Activated naive CD4-positive, alpha-beta T cell treated with Interleukin-2 at 50 U/mL for 16 hours (primary cell): ENCODE measurements at regions not wholly inside any gene's neighbourhood (a gene's known extent, or its start where the extent isn't known, plus 50 kb on each side); places are given as distances from the start of the nearest gene placed in this dataset.
"Not testable (repeated sequence)": the region's sequence is repeated elsewhere in the genome, so short reads cannot be mapped to it uniquely, and the experiment has no call there.

ENCODE experiments used
- DNase-seq: peaks from one replicate; pipeline ENCODE4 v3.0.0-alpha.2; 2020

DNA sequence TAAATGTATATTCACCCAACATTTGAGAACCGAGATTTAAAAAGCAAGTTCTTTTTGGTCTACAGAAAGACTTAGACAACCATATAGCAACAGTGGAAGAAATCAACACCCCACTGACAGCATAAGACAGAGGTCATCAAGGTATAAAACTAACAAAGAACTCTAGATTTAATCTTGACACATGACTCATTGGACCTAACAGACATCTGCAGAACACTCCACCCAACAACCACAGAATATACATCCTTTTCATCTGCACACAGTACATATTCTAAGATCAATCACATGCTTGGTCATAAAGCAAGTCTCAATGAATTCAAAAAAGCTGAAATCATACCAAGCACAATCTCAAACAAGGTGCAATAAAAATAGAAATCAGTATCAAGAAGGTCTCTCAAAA, 65.8 kb downstream of the SPIN4 start:
- no peak for DNase-seq

DNA sequence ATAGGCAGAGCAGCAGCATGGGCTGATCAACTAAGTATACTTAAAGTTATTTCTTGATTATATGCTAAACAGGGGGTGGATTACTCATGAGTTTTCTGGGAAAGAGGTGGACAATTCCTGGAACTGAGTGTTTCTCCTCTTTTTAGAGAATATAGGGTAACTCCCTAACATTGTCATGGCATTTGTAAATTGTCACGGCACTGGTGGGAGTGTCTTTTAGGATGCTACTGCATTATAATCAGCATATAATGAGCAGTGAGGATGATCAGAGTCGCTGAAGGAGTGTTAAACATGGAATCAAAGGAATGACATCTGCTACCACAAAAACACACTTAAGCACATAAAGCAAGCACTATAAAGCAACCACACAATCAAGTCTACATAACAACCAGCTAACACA, 66.5 kb downstream of the SPIN4 start:
- DNase-seq: no peak

DNA sequence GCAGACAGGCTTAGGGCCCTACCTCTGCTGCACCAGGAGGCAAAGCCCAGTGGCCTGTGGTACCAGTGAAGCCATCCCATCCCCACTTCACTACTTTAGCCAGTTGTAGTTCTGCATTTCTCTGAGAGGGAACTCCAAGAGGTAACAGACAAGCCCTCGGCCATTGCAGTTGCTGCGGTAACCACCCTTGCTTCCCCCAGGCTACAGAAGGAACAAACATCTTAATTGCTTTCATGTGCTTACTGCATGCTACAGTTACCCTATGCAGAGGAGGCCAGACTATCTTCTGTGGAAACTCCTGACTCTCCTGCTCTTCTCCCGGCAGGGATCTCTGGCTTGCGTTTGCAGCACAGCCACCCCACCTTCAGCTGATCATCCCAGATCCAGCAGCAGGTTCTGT, 67.8 kb downstream of the SPIN4 start:
- DNase-seq: no peak

DNA sequence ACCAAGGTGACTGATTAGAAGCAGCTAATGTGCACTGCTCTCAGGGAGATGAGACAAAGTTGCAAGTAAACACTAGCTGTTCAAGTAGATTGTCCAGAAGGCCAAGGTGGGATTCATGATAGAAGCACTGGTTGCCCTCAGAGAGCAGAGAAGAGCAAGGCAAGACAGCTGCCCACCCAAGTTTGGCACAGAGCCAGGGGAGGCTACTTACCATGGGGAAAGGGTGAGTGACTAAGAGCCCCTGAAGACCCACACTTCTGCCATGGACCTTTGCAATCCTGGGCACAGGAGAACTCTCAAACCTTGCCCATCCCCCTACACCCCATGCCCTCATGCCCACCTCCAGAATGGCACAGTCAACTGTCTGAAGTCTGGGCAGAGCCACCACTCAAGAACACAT, 68.3 kb downstream of the SPIN4 start:
- no peak for DNase-seq

DNA sequence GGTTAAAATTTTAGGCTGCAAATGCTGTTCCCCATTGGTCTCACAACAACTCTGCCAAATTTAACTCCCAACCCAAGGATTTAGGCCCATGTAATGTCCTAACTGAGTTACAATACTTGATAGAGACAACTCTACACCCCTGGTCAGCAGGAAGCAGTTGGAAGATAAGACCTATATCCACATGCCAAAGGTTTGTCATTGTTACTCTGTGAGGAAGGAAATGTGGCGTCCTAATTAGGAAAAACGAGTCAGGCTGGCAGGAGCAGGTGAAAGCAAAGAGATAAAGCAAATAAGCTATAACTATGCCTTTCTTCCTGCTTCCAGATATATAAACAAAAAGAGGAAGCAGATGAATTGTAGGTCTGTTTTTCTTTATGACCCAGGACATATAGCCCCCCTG, 69.1 kb downstream of the SPIN4 start:
- DNase-seq: no peak

DNA sequence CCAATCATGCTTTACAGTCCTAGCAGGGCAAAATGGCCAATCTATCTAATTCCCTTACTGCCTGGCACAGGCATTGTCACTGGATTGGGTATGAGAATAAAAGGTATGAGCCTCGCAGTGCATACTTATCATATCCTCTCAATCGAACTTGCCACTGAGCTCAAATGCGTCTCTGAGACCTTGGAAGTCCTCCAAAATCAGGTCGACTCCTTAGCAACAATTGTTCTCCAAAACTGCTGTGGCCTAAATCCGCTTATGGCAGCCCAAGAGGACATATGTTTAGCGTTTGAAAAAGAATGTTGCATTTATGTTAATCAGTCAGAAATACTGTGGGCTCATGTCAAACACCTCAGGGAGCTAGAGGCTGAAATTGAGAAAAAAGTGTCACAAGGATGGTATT, 69.7 kb downstream of the SPIN4 start:
- DNase-seq: no peak

DNA sequence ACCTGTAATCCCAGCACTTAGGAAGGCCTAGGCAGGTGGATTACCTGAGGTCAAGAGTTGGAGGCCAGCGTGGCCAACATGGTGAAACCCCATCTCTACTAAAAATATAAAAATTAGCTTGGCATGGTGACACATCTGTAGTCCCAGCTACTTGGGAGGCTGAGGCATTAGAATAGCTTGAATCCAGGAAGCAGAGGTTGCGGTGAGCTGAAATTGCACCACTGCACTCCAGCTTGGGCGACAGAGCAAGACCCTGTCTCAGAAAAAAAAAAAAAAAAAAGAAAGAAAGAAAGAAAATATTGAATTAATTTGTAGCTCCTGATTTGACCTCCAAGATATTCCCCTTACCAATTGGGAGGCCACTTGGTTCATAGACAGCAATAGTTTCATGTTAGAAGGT, 73.7 kb downstream of the SPIN4 start:
- DNase-seq: not testable (repeated sequence)

DNA sequence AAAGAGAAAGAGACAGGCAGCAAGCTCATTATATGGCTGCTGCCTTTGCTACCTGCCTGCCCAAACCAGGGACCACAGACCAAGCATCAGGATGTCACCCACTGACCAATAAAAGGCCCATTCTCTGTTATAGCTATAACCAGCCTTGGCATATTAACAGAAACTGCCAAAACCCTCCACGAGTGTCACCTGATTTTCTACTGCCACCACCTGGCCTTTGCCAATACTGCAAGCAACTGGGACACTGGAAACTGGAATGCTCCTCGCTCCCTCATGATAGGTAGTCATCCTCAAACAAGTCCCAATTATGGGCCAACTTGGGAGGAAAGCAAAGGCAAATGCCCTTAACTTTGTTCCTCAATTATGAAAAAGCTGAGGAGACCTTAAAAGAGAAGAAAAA, 76.0 kb downstream of the SPIN4 start:
- no peak for DNase-seq

DNA sequence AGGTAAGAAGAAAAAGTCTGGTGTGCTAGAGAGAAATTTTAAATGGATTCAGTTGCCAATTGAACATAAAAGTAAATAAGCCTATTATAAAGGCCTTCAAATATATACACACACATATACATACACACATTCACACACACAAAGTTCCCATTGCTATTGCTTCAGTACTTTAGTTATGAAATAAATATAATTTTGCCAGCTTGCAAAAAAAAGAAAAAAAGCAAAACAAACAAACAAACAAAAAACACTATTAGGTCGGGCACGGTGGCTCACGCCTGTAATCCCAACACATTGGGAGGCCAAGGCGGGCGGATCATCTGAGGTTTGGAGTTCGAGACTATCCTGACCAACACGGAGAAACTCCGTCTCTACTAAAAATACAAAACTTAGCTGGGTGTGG, 80.3 kb downstream of the SPIN4 start:
- DNase-seq: no peak

DNA sequence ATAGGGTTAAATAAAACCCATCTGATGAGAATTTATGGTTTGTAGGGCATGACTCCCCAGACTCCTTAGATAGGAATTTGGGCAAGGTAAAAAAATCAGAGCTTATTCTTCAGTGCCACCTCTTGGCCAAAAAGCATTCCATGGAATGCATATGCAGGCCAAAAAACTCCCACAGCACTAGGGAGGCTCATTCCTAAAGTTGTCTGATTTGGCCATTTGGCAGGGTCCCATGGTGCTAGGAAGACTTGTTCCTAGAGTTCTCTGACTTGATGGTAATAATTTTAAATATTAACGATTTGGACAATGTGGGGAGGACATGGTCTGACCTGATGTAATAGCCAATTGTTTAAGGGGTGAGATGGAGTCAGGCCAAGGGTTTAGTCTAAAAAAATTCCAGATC, 93.0 kb downstream of the SPIN4 start:
- no peak for DNase-seq

DNA sequence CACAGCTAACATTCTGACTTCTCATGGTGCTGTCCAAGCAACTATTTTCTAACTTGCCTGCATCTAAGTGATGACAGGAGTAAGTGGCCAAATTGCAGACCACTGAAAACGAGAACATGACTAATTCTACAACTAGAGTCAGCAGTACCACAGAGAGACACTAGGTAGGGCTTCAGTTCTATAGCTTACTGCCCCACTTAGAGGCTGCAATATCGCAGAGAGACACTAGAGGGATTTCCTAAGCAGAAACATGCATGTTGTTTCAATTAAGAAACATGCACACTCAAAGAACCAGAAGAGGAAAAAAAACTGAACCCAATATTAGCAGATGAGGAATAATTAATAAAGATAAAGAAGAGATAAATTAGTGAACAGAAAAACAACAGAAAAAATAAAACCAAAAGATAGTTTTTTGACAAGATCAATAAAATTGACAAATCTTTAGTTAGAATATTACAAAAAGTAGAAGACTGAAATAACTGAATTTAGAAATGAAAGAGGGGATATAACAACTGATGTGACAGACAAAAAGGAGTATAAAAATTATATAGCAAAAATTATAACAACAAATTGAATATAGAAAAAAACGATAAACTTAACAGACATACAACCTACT, 100.8 kb downstream of the SPIN4 start:
- DNase-seq: no peak

DNA sequence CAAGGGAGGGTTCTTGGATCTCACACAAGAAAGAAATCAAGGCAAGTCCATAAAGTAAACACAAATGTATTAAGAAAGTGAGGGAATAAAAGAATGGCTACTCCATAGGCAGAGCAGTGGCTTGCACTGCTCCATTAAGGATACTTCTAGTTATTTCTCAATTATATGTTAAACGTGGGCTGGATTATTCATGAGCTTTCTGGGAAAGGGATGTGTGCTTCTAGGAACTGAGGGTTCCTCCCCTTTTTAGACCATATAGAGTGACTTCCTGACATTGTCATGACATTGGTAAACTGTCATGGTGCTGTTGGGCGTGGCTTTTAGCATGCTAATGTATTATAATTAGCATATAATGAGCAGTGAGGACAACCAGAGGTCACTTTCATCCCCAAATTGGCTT, 108.4 kb downstream of the SPIN4 start:
- DNase-seq: not testable (repeated sequence)

DNA sequence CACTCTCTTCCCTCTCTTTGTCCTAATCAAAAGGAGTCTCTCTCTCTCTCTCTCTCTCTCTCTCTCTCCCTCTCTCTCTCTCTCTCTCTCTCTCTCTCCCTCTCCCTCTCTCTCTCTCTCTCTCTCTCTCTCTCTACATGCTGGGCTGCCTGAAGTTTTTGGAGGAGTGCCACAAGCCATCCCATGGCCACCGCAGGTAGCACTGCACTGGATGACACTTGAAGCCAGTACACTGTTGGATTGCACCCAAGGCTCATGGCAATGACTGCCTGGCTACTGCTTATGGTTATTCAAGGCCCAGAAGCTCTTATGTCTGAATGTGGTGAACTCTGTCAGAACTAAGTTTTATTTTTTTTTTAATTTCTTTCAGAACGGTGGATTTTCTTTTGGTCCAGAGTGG, 115.2 kb downstream of the SPIN4 start:
- not testable (repeated sequence) for DNase-seq

DNA sequence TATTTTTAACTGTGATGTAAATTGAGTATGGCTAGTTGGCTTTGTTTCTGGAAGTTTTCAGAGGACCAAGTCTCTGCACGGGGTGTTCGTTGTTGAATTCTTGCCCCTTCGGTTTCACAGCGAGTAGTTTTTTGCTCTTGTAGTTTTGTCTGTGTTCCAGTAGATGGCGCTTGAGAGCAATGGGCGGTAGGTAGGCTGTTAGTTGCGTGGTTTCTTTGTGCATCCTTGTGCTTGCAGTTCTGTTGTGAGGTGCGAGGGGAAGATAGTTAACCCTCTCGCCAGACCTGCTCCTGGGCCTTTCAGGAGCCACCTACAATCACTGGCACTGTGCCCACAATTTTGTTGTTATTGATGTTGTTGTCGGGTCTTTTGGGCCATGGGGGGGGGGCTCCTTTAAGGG, 118.1 kb downstream of the SPIN4 start:
- DNase-seq: not testable (repeated sequence)

DNA sequence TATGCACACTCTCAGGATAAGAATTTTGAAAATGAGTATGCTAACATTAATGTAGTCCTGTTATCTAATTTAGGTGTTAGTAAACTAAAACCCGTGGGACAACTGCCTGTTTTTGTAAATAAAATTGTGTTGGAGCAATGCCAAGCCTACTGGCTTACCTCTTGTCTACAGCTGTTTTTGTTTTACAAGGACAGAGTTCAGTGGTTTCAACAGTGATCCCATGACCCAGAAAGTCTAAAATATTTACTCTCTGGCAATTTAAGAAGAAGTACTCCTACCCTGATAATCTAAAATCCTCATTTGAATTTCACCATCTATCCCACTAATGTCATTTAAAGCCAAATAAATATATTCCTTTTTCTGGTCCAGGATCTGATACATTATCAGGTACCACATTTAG, 132.9 kb downstream of the SPIN4 start:
- DNase-seq: not testable (repeated sequence)

DNA sequence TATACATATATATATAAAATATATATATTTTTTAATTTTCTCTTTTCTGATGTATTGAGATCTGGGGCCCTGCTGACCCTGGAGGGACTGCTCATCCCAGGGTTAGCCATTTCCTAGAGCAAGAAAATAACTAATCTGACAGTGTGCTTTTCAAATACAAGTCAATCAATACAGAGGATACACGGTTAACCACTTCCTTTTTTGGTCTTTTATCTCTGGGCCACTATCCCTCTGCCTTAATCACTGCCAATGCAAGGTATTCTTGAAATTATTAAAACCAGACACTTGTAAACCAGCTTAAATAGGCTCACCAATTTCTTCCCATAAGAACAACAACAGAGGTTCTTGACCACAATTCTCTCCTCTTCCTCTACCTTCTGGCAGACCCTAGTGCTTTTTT, 133.6 kb downstream of the SPIN4 start:
- not testable (repeated sequence) for DNase-seq

DNA sequence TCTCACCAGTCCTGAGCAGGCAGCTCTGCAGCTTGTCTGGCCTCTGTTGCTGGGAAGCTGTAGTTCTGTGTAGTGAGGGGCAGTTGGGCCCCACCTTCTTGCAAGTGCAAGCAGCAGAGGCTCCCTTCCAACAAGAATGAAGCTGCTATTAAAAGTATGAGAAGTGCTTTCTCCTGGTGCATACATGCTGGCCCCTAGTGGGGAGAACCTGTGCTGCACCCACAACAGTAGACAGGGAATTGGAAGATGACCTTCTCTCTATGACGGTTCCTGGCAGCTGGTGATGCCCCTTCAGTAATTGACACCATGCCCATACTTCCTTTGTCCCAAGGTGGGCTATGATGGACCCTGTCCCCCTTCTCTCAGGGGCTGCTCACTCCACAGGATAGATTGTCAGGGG, 141.5 kb downstream of the SPIN4 start:
- DNase-seq: not testable (repeated sequence)

DNA sequence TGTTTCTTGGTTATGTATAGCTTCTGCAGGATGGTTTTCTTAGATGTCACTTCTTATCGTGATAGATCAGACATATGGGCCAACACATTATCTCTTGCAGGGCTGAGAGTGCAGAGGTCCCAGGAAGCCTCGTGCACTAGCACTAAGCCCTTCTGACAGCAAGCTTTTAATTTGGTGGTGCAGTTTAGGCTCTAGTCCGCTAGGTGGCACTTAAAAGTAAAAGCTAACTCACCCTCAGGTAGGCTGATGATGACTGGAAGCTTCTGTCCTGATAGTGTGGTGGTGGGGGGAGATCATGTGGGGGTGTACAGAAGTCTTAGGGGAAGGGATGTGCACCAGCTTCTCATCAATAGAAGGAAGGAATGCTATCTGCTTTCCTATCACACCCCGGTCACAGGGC, 142.0 kb downstream of the SPIN4 start:
- not testable (repeated sequence) for DNase-seq

DNA sequence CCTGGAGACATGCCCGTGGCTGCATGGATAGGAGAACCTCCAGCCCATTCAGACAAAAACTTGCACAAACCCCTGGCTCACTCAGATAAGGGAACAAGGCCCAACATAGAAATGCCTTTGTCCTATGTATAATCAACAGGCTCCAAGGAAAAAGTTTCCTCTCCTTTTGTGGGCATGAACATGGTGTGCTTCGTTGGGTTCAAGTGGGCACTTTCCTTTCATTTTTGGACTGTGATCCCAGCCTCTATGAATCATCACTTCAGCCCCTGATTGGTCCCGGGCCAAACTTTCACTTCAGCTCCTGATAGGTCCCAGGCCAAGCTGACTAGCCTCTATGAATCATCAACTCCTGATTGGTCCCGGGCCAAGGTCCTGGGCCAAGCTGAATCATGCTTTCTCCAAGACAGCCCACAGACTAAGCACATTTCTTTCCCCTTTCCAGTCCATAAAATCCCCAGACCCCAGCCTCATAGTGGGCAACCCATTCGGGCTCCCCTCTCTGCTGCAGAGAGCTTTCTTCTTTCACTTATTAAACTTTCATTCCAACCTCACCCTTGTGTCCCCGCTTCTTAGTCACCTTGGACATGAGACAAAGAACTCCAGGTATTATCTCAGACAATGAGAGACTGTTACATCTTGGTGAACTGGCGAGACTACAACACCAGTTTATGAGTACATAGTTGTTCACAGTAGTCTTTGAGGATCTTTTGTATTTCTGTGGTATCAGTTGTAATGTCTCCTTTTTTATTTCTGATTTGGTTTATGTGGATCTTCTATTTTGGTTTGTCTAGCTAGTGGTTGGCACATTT, 146.7 kb downstream of the SPIN4 start:
- DNase-seq: not testable (repeated sequence)

DNA sequence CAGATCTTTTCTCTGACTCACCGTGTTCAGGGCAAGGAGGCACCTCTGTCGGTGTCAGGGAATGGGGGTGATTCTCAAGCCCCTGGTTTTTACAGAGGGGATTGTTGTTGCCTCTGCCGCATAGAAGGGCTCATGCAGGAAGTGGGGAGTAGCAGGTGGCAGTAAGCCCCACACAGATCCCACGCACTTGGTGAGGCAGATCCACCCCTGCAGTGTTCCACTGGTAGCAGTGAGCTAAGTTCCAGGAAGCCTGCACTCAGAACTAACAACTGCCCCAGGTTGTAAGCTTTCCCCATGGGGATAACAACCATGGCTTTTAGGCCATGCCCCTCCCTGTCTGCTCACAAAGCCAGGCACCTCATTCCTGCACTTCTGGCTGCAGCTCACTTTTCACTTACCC, 149.1 kb downstream of the SPIN4 start:
- not testable (repeated sequence) for DNase-seq

DNA sequence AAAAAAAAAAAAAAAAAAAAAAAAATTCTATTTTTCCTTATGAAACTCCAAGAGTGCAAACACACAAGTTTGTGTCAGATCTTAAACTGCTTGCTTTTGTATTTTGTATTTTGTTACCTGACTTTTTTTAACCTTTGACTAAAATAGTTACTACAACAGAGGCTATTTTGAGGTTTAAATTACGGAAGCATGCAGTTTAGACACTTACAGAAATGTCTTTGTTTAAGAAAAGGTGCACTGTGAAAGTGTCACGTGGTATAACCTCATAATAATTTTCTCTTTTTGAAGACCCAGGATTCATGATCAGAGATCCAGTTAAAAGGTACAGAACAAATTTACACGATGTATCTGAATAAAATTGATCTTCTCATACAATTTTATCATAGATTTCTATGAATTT, 152.4 kb downstream of the SPIN4 start:
- not testable (repeated sequence) for DNase-seq

DNA sequence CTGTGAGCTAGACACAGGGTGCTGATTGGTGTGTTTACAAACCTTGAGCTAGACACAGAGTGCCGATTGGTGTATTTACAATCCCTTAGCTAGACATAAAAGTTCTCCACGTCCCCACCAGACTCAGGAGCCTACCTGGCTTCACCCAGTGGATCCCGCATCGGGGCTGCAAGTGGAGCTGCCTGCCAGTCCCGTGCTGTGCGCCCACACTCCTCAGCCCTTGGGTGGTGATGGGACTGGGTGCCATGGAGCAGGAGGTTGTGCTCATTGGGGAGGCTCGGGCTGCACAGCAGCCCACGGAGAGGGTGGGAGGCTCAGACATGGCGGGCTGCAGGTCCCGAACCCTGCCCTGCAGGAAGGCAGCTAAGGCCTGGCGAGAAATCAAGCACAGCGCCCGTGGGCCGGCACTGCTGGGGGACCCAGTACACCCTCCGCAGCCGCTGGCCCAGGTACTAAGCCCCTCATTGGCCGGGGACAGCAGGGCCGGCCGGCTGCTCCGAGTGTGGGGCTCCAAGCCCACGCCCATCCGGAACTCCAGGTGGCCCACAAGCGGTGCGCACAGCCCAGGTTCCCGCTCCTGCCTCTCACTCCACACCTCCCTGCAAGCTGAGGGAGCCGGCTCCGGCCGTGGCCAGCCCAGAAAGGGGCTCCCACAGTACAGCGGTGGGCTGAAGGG, 158.6 kb downstream of the SPIN4 start:
- not testable (repeated sequence) for DNase-seq

DNA sequence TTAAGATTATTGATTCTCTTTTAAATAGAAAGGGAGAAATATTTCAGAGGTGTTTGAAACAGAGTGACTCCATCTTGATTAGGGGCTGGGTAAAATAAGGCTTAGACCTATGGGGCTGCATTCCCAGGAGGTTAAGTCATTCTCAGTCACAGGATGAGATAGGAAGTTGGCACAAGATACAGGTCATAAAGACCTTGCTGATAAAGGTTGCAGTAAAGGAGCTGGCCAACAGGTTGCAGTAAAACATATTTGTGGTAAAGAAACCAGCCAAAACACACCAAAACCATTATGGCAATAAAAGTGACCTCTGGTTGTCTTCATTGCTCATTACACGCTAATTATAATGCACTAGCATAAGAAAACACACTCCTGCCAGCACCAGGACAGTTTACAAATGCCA, 165.0 kb downstream of the SPIN4 start:
- no peak for DNase-seq

DNA sequence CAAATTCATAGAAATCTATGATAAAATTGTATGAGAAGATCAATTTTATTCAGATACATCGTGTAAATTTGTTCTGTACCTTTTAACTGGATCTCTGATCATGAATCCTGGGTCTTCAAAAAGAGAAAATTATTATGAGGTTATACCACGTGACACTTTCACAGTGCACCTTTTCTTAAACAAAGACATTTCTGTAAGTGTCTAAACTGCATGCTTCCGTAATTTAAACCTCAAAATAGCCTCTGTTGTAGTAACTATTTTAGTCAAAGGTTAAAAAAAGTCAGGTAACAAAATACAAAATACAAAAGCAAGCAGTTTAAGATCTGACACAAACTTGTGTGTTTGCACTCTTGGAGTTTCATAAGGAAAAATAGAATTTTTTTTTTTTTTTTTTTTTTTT, 171.3 kb downstream of the SPIN4 start:
- not testable (repeated sequence) for DNase-seq
